Chondrocyte (in vitro differentiated cells): ENCODE measurements at regions not wholly inside any gene's neighbourhood (a gene's known extent, or its start where the extent isn't known, plus 50 kb on each side); places are given as distances from the start of the nearest gene placed in this dataset.

ENCODE experiments used
- DNase-seq: peaks from one replicate; pipeline ENCODE4 v3.0.0; 2021; ENCODE audit warnings: mixed read lengths, low spot score
- H3K27ac Mint-ChIP-seq: one replicate; pipeline ENCODE4 v1.8.0; 2021; ENCODE audit warnings: mild to moderate bottlenecking, moderate library complexity, mixed read lengths; ENCODE audit not compliant: unreplicated experiment
- H3K27me3 Mint-ChIP-seq: 2 replicates; pipeline ENCODE4 v1.8.0; 2021; ENCODE audit warnings: low read depth, mixed read lengths
- H3K36me3 Mint-ChIP-seq: 2 replicates; pipeline ENCODE4 v1.8.0; 2021; ENCODE audit warnings: low read depth, mixed read lengths
- H3K4me1 Mint-ChIP-seq: 2 replicates; pipeline ENCODE4 v1.8.0; 2021; ENCODE audit warnings: low read depth, mild to moderate bottlenecking, mixed read lengths
- H3K4me3 Mint-ChIP-seq: one replicate; pipeline ENCODE4 v1.8.0; 2021; ENCODE audit warnings: mild to moderate bottlenecking, moderate library complexity, mixed read lengths; ENCODE audit not compliant: unreplicated experiment
- H3K9me3 Mint-ChIP-seq: 2 replicates; pipeline ENCODE4 v1.8.0; 2021; ENCODE audit warnings: low read depth, mixed read lengths
- TF ChIP-seq, protein P1 (sequence below): fragments of 200-600 bp; sonication (generic); IDR thresholded peaks from 2 replicates; pipeline ENCODE4 v1.5.0; 2021; ENCODE audit warnings: antibody characterized with exemption, mild to moderate bottlenecking, moderate library complexity

DNA sequence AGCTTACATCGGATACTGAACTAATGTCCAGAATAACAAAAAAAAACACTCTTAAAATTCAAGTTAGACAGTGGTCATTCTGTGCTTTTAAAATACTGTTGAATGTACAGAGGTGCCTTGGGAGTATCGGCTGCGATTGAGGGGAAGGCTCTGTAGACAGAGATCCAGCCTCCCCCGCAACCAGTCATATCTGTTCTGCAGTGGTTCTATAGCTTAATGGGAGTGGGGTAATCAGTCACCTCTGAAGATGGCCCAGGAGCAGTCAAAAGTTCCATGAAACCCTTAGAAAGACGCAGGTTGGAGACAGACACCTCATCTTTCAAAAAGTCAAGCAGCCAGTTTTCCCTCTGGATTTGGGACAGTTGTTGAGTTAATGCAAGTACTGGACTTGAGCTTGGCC lies 1486.6 kb upstream of the TMEM132C start:
- Mint-ChIP-seq H3K4me3 (no peak overlapping the region), H3K27me3 (no peaks in the 10 kb centered on the region), H3K4me1 (no peaks in the 10 kb centered on the region), H3K27ac (no peak overlapping the region), H3K9me3 (peaks cover 2% of the 10 kb centered on the region), H3K36me3 (no peaks in the 10 kb centered on the region)
- TF ChIP-seq, protein P1, sequence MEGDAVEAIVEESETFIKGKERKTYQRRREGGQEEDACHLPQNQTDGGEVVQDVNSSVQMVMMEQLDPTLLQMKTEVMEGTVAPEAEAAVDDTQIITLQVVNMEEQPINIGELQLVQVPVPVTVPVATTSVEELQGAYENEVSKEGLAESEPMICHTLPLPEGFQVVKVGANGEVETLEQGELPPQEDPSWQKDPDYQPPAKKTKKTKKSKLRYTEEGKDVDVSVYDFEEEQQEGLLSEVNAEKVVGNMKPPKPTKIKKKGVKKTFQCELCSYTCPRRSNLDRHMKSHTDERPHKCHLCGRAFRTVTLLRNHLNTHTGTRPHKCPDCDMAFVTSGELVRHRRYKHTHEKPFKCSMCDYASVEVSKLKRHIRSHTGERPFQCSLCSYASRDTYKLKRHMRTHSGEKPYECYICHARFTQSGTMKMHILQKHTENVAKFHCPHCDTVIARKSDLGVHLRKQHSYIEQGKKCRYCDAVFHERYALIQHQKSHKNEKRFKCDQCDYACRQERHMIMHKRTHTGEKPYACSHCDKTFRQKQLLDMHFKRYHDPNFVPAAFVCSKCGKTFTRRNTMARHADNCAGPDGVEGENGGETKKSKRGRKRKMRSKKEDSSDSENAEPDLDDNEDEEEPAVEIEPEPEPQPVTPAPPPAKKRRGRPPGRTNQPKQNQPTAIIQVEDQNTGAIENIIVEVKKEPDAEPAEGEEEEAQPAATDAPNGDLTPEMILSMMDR: no peak
- DNase-seq: no peak

- no peak for DNase-seq
- no peak overlapping the region for H3K4me3 Mint-ChIP-seq
Observed at GRCh38 chr12:126781593-126781992, 1485.4 kb upstream of the TMEM132C start.

DNA sequence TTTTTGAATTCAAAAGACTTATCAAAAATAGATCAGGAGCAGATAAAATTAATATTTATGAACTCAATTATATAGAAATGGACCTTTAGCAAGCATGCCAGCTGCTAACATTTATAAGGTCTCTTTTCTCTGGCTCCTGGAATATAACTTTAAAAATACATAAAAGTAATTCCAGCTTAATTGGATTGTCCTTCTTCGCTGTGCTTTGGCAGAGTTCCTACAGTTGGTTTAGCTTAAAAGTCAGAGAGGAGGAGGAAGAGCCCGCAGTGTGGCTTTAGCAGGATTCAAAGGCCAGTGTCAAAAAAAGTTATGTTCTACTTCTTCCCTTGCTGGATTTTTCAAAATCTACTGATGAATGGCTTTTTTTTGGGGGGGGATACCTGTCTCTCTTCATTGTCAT lies 1484.9 kb upstream of the TMEM132C start:
- Mint-ChIP-seq H3K4me1 (no peaks in the 10 kb centered on the region), H3K9me3 (peaks cover 8% of the 10 kb centered on the region), H3K27ac (no peak overlapping the region), H3K36me3 (no peaks in the 10 kb centered on the region), H3K4me3 (no peak overlapping the region), H3K27me3 (no peaks in the 10 kb centered on the region)
- DNase-seq: no peak
- TF ChIP-seq, protein P1: no peak

More at GRCh38 chr12:126781593-126781992, 1485.4 kb upstream of the TMEM132C start:
- H3K9me3 Mint-ChIP-seq: peaks cover 6% of the 10 kb centered on the region
- H3K4me1 Mint-ChIP-seq: no peaks in the 10 kb centered on the region
- no peak overlapping the region for H3K27ac Mint-ChIP-seq
- H3K36me3 Mint-ChIP-seq: no peaks in the 10 kb centered on the region
- H3K27me3 Mint-ChIP-seq: no peaks in the 10 kb centered on the region
- TF ChIP-seq, protein P1: no peak

- H3K9me3 Mint-ChIP-seq: peaks cover 12% of the 10 kb centered on the region
Observed at GRCh38 chr12:126784328-126784921, 1482.5 kb upstream of the TMEM132C start.

GRCh38 chr12:126789963-126790362 lies 1477.0 kb upstream of the TMEM132C start:
- DNase-seq: no peak
- Mint-ChIP-seq H3K27ac (no peak overlapping the region), H3K4me3 (no peak overlapping the region), H3K4me1 (no peaks in the 10 kb centered on the region), H3K9me3 (peaks cover 29% of the 10 kb centered on the region), H3K27me3 (no peaks in the 10 kb centered on the region), H3K36me3 (no peaks in the 10 kb centered on the region)
- TF ChIP-seq, protein P1: no peak

More at GRCh38 chr12:126784328-126784921, 1482.5 kb upstream of the TMEM132C start:
- Mint-ChIP-seq H3K4me3 (no peak overlapping the region), H3K4me1 (no peaks in the 10 kb centered on the region), H3K36me3 (no peaks in the 10 kb centered on the region), H3K27ac (no peak overlapping the region), H3K27me3 (no peaks in the 10 kb centered on the region)
- TF ChIP-seq, protein P1: peak; percentile 63
- DNase-seq: no peak
